ENCODE measurements at regions not wholly inside any gene's neighbourhood (a gene's known extent, or its start where the extent isn't known, plus 50 kb on each side); places are given as distances from the start of the nearest gene placed in this dataset.

DNA sequence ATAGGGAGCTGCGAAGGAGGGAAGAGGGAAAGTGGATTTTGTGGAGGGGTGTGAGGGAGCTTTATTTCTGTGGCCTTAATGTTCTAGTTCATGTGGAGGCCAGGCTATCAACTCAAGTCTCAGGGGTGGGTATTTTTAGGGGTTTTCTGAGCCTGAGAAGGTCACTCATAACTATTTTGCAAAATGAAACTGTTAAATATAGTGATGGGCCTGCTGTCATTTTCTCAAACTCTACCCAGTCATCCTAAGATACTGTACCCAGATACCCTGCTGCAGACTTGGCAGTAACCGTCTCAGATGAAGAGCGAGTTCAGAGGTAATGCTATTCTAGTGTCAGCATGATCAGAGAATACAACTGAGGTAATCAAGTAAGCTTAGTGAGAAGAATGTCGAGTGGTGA is 545.0 kb upstream of the TBL1XR1 start:
- no peaks in the 10 kb centered on the region for H3K4me1 ChIP-seq (ENCODE audit: control insufficient read depth in 4 of 4, insufficient read depth in 4 of 4, low read length in 3 of 4)
- no peaks in the 10 kb centered on the region for H3K9me3 ChIP-seq (ENCODE audit: control insufficient read depth in 4 of 4, low read length in 3 of 4)
- TF ChIP-seq RXRA (IDR thresholded peaks at IDR 0.05) (no peak), TAF1 (conservative IDR thresholded peaks at IDR 0.05) (no peak), FOXA2 (IDR thresholded peaks at IDR 0.05) (no peak), FOXA1 (IDR thresholded peaks at IDR 0.05) (no peak), SP1 (IDR thresholded peaks at IDR 0.05) (no peak), NR2F2 (IDR thresholded peaks at IDR 0.05) (no peak), YY1 (IDR thresholded peaks at IDR 0.05) (no peak), RAD21 (IDR thresholded peaks at IDR 0.05) (no peak), EGR1 (IDR thresholded peaks at IDR 0.05; ENCODE audit: low read depth in 2 of 2) (no peak), HNF4A (conservative IDR thresholded peaks at IDR 0.05) (no peak), HNF4G (IDR thresholded peaks at IDR 0.05) (no peak)
- TF ChIP-seq, protein P1, sequence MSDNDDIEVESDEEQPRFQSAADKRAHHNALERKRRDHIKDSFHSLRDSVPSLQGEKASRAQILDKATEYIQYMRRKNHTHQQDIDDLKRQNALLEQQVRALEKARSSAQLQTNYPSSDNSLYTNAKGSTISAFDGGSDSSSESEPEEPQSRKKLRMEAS (IDR thresholded peaks at IDR 0.05), result no peak
- TF ChIP-seq, protein P2, sequence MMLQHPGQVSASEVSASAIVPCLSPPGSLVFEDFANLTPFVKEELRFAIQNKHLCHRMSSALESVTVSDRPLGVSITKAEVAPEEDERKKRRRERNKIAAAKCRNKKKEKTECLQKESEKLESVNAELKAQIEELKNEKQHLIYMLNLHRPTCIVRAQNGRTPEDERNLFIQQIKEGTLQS (IDR thresholded peaks at IDR 0.05), result no peak
- TF ChIP-seq, protein P3, sequence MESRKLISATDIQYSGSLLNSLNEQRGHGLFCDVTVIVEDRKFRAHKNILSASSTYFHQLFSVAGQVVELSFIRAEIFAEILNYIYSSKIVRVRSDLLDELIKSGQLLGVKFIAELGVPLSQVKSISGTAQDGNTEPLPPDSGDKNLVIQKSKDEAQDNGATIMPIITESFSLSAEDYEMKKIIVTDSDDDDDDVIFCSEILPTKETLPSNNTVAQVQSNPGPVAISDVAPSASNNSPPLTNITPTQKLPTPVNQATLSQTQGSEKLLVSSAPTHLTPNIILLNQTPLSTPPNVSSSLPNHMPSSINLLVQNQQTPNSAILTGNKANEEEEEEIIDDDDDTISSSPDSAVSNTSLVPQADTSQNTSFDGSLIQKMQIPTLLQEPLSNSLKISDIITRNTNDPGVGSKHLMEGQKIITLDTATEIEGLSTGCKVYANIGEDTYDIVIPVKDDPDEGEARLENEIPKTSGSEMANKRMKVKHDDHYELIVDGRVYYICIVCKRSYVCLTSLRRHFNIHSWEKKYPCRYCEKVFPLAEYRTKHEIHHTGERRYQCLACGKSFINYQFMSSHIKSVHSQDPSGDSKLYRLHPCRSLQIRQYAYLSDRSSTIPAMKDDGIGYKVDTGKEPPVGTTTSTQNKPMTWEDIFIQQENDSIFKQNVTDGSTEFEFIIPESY (IDR thresholded peaks at IDR 0.05), result no peak
- TF ChIP-seq, protein P4, sequence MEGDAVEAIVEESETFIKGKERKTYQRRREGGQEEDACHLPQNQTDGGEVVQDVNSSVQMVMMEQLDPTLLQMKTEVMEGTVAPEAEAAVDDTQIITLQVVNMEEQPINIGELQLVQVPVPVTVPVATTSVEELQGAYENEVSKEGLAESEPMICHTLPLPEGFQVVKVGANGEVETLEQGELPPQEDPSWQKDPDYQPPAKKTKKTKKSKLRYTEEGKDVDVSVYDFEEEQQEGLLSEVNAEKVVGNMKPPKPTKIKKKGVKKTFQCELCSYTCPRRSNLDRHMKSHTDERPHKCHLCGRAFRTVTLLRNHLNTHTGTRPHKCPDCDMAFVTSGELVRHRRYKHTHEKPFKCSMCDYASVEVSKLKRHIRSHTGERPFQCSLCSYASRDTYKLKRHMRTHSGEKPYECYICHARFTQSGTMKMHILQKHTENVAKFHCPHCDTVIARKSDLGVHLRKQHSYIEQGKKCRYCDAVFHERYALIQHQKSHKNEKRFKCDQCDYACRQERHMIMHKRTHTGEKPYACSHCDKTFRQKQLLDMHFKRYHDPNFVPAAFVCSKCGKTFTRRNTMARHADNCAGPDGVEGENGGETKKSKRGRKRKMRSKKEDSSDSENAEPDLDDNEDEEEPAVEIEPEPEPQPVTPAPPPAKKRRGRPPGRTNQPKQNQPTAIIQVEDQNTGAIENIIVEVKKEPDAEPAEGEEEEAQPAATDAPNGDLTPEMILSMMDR (IDR thresholded peaks at IDR 0.05; ENCODE audit: low read depth, low read length, missing input control), result no peak
- TF ChIP-seq, protein P5, sequence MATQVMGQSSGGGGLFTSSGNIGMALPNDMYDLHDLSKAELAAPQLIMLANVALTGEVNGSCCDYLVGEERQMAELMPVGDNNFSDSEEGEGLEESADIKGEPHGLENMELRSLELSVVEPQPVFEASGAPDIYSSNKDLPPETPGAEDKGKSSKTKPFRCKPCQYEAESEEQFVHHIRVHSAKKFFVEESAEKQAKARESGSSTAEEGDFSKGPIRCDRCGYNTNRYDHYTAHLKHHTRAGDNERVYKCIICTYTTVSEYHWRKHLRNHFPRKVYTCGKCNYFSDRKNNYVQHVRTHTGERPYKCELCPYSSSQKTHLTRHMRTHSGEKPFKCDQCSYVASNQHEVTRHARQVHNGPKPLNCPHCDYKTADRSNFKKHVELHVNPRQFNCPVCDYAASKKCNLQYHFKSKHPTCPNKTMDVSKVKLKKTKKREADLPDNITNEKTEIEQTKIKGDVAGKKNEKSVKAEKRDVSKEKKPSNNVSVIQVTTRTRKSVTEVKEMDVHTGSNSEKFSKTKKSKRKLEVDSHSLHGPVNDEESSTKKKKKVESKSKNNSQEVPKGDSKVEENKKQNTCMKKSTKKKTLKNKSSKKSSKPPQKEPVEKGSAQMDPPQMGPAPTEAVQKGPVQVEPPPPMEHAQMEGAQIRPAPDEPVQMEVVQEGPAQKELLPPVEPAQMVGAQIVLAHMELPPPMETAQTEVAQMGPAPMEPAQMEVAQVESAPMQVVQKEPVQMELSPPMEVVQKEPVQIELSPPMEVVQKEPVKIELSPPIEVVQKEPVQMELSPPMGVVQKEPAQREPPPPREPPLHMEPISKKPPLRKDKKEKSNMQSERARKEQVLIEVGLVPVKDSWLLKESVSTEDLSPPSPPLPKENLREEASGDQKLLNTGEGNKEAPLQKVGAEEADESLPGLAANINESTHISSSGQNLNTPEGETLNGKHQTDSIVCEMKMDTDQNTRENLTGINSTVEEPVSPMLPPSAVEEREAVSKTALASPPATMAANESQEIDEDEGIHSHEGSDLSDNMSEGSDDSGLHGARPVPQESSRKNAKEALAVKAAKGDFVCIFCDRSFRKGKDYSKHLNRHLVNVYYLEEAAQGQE (IDR thresholded peaks at IDR 0.05), result no peak
- 91% methylated on average over 4 of the region's 4 CpGs for WGBS
- H3K36me3 ChIP-seq (ENCODE audit: control insufficient read depth in 4 of 4, insufficient read depth in 3 of 4, low read depth in 1 of 4, low read length in 3 of 4), result no peaks in the 10 kb centered on the region
- no peak for DNase-seq (ENCODE audit: low spot score)
- no peaks in the 10 kb centered on the region for H3K27me3 ChIP-seq (ENCODE audit: control insufficient read depth in 4 of 4, insufficient read depth in 4 of 4, low read length in 3 of 4)
- no peak overlapping the region for H3K9ac ChIP-seq (ENCODE audit: low read depth in 1 of 2, low read length in 2 of 2)
- H3K4me3 ChIP-seq (ENCODE audit: low read depth in 1 of 3, low read length in 3 of 3), result no peak overlapping the region
- H3K27ac ChIP-seq (ENCODE audit: low read depth in 1 of 2, low read length in 2 of 2), result no peak overlapping the region
